ENCODE measurements at regions not wholly inside any gene's neighbourhood (a gene's known extent, or its start where the extent isn't known, plus 50 kb on each side); places are given as distances from the start of the nearest gene placed in this dataset.

- TF ChIP-seq SIN3A (IDR thresholded peaks at IDR 0.05; ENCODE audit: low read depth) = no peak
- TF ChIP-seq CTCF (IDR thresholded peaks at IDR 0.05 in 2 of 3, conservative IDR thresholded peaks at IDR 0.05 in 1 of 3; ENCODE audit: borderline replicate concordance in 1 of 3, insufficient read depth in 1 of 3, low read depth in 2 of 3, low read length in 2 of 3) = no peak
Measured at GRCh38 chr4:53744446-53745160, 153.3 kb upstream of the LNX1 start.

Measured in HCT116 (cell line).